HEK293 (cell line): ENCODE measurements at regions not wholly inside any gene's neighbourhood (a gene's known extent, or its start where the extent isn't known, plus 50 kb on each side); places are given as distances from the start of the nearest gene placed in this dataset.

Experiments
- CTCF ChIA-PET: fragments of 350-600 bp; formaldehyde crosslinking; extraction: SDS; loops from one replicate; lab custom pipeline; 2021; ENCODE audit warnings: antibody characterized with exemption; lab: Yijun Ruan, JAX
- POLR2A ChIA-PET: fragments of 300-600 bp; formaldehyde crosslinking; extraction: SDS; loops from one replicate; lab custom pipeline; 2020; ENCODE audit warnings: antibody characterized with exemption, inconsistent platforms; lab: Yijun Ruan, JAX
- H3K27ac ChIP-seq: fragments of 200-500 bp; sonication (Bioruptor generic); 2 replicates; pipeline ENCODE4 v1.5.1; 2014; ENCODE audit warnings: low read depth, low read length, control low read depth, inconsistent platforms; ENCODE audit errors: extremely low read depth
- H3K36me3 ChIP-seq, 2 experiments: fragments of 200-500 bp in 1 of 2; sonication (Bioruptor generic) in 1 of 2; 1 replicate in 1 of 2; 2 replicates in 1 of 2; pipeline ENCODE4 v1.5.1; 2014 to 2017; ENCODE audit warnings: inconsistent platforms in 2 of 2, low read length in 2 of 2; ENCODE audit not compliant: control insufficient read depth in 2 of 2, insufficient read depth in 1 of 2
- H3K4me1 ChIP-seq: fragments of 200-500 bp; sonication (Bioruptor generic); 2 replicates; pipeline ENCODE4 v1.5.1; 2014; ENCODE audit warnings: mild to moderate bottlenecking, low read length, inconsistent platforms; ENCODE audit not compliant: control insufficient read depth, insufficient read depth
- H3K4me3 ChIP-seq: 2 replicates; pipeline ENCODE4 v1.5.1; 2011; ENCODE audit warnings: low read depth, mild to moderate bottlenecking, control low read depth, low read length, moderate library complexity
- H3K9me3 ChIP-seq: fragments of 200-500 bp; sonication (Bioruptor generic); 2 replicates; pipeline ENCODE4 v1.5.1; 2014; ENCODE audit warnings: low read depth, low read length, inconsistent platforms; ENCODE audit not compliant: control insufficient read depth, insufficient read depth
- GLIS2 ChIP-seq: fragments of 450-650 bp; formaldehyde crosslinking; IDR thresholded peaks from 2 replicates; pipeline ENCODE4 v1.5.1; 2016; ENCODE audit warnings: missing biosample characterization, missing genetic modification characterization
- KLF17 ChIP-seq: fragments of 450-650 bp; formaldehyde crosslinking; IDR thresholded peaks from 2 replicates; pipeline ENCODE4 v1.5.1; 2016; ENCODE audit warnings: missing biosample characterization, missing genetic modification characterization
- RBAK ChIP-seq: fragments of 450-650 bp; formaldehyde crosslinking; IDR thresholded peaks from 2 replicates; pipeline ENCODE4 v1.5.1; 2016; ENCODE audit warnings: missing biosample characterization, missing genetic modification characterization
- SCRT1 ChIP-seq: fragments of 450-650 bp; formaldehyde crosslinking; IDR thresholded peaks from 2 replicates; pipeline ENCODE4 v1.5.1; 2016; ENCODE audit warnings: missing biosample characterization, missing genetic modification characterization, borderline replicate concordance
- ZFP41 ChIP-seq: fragments of 450-650 bp; formaldehyde crosslinking; IDR thresholded peaks from 2 replicates; pipeline ENCODE4 v1.5.1; 2016; ENCODE audit warnings: missing biosample characterization, missing genetic modification characterization, borderline replicate concordance
- ZNF10 ChIP-seq: fragments of 450-650 bp; formaldehyde crosslinking; IDR thresholded peaks from 2 replicates; pipeline ENCODE4 v1.5.1; 2017; ENCODE audit warnings: missing biosample characterization, missing genetic modification characterization
- ZNF157 ChIP-seq: fragments of 450-650 bp; formaldehyde crosslinking; IDR thresholded peaks from 2 replicates; pipeline ENCODE4 v1.5.1; 2016; ENCODE audit warnings: missing biosample characterization, missing genetic modification characterization
- ZNF16 ChIP-seq: fragments of 450-650 bp; formaldehyde crosslinking; IDR thresholded peaks from 2 replicates; pipeline ENCODE4 v1.5.1; 2016; ENCODE audit warnings: low read depth, missing biosample characterization, missing genetic modification characterization
- ZNF324 ChIP-seq: fragments of 450-650 bp; formaldehyde crosslinking; IDR thresholded peaks from 2 replicates; pipeline ENCODE4 v1.5.1; 2016; ENCODE audit warnings: missing biosample characterization, missing genetic modification characterization
- ZNF335 ChIP-seq: fragments of 450-650 bp; formaldehyde crosslinking; conservative IDR thresholded peaks from 2 replicates; pipeline ENCODE4 v1.5.1; 2016; ENCODE audit warnings: missing biosample characterization, missing genetic modification characterization
- ZNF341 ChIP-seq: fragments of 450-650 bp; formaldehyde crosslinking; IDR thresholded peaks from 2 replicates; pipeline ENCODE4; 2016; ENCODE audit warnings: low read depth, missing biosample characterization, missing genetic modification characterization
- ZNF350 ChIP-seq: fragments of 450-650 bp; formaldehyde crosslinking; IDR thresholded peaks from 2 replicates; pipeline ENCODE4 v1.5.0; 2017; ENCODE audit warnings: missing biosample characterization, mild to moderate bottlenecking, missing genetic modification characterization
- ZNF366 ChIP-seq: fragments of 450-650 bp; formaldehyde crosslinking; conservative IDR thresholded peaks from 2 replicates; pipeline ENCODE4 v1.5.1; 2016; ENCODE audit warnings: missing biosample characterization, missing genetic modification characterization
- ZNF433 ChIP-seq: fragments of 450-650 bp; formaldehyde crosslinking; IDR thresholded peaks from 2 replicates; pipeline ENCODE4 v1.5.1; 2016; ENCODE audit warnings: missing biosample characterization, missing genetic modification characterization, low read depth
- ZNF621 ChIP-seq: fragments of 450-650 bp; formaldehyde crosslinking; IDR thresholded peaks from 2 replicates; pipeline ENCODE4 v1.5.1; 2017; ENCODE audit warnings: missing biosample characterization, missing genetic modification characterization
- ZNF645 ChIP-seq: fragments of 450-650 bp; formaldehyde crosslinking; IDR thresholded peaks from 2 replicates; pipeline ENCODE4; 2016; ENCODE audit warnings: missing biosample characterization, missing genetic modification characterization
- ZNF660 ChIP-seq: fragments of 450-650 bp; IDR thresholded peaks from 2 replicates; pipeline ENCODE4 v1.5.1; 2018; ENCODE audit warnings: missing biosample characterization, mild to moderate bottlenecking, missing genetic modification characterization
- ZNF664 ChIP-seq: fragments of 450-650 bp; formaldehyde crosslinking; IDR thresholded peaks from 2 replicates; pipeline ENCODE4 v1.5.1; 2016; ENCODE audit warnings: missing biosample characterization, missing genetic modification characterization
- ZNF837 ChIP-seq: fragments of 450-650 bp; formaldehyde crosslinking; IDR thresholded peaks from 2 replicates; pipeline ENCODE4 v1.5.1; 2016; ENCODE audit warnings: missing biosample characterization, missing genetic modification characterization
- TF ChIP-seq, protein P1 (sequence below): fragments of 450-650 bp; IDR thresholded peaks from 2 replicates; pipeline ENCODE4 v1.5.1; 2018; ENCODE audit warnings: missing biosample characterization, missing genetic modification characterization
- TF ChIP-seq, protein P2 (sequence below): fragments of 450-650 bp; formaldehyde crosslinking; IDR thresholded peaks from 2 replicates; pipeline ENCODE4 v1.5.1; 2016; ENCODE audit warnings: missing biosample characterization, missing genetic modification characterization
- TF ChIP-seq, protein P3 (sequence below): fragments of 450-650 bp; formaldehyde crosslinking; IDR thresholded peaks from 2 replicates; pipeline ENCODE4 v1.5.1; 2016; ENCODE audit warnings: missing biosample characterization, missing genetic modification characterization

DNA sequence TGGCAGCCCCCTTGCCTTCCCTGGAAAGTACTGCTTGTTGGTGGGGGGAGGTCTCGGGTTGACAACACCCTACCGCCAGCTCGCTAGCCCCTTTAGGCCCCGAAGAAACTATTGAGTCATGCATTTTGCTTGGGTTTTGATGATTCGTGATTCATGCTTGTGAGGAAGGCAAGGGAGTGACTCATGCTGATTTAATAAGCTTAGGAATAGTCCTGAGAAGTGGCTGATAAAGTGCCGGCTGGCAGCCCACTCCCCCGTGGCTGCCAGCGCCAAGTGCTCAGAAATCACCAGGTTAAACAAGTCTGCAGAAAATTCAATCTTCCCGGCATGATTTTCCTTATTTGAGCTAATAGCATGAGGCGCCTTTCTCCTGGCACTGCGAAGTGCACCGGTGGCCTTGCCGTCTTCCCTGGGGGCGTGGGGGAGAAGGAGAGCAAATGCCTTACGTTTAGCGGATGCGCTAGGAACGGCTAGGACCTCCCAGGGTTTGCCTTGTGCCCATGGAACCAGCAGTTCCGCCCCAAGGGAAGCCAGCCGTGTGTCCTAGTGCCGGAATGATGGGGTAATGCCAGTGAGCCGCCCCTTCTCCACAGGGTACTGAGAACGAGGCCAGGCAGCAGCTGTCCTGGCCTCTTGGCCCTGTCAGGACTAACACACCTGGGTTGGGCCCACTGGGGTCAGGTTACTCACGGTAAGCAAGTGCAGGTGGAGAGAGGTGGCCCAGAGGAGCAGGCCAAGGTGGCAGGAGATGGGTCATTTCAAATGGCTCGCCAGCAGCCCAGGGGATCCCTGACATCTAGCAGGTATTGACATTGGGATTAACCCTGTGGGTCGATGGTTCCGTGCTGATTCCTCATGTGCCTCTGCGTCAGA lies 151.9 kb downstream of the MACROH2A1 start (continued):
- peak; percentile 30; the same call in 1 of the 2 replicates for TF ChIP-seq ZNF366 (tag by site-specific recombination)
- no peak for TF ChIP-seq ZNF157 (tag by site-specific recombination)
- no peak for TF ChIP-seq ZNF350 (tag by site-specific recombination)
- TF ChIP-seq, protein P1, sequence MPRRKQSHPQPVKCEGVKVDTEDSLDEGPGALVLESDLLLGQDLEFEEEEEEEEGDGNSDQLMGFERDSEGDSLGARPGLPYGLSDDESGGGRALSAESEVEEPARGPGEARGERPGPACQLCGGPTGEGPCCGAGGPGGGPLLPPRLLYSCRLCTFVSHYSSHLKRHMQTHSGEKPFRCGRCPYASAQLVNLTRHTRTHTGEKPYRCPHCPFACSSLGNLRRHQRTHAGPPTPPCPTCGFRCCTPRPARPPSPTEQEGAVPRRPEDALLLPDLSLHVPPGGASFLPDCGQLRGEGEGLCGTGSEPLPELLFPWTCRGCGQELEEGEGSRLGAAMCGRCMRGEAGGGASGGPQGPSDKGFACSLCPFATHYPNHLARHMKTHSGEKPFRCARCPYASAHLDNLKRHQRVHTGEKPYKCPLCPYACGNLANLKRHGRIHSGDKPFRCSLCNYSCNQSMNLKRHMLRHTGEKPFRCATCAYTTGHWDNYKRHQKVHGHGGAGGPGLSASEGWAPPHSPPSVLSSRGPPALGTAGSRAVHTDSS (tag by site-specific recombination), result peak; percentile 37; the same call in 1 of the 2 replicates
- peak; percentile 24; the same call in 1 of the 2 replicates for TF ChIP-seq GLIS2 (tag by site-specific recombination)
- TF ChIP-seq ZNF16 (tag by site-specific recombination), result no peak
- no peak for TF ChIP-seq ZNF433 (tag by site-specific recombination)
- peak; percentile 71; the same call in 1 of the 2 replicates for TF ChIP-seq ZNF341 (tag by site-specific recombination)
- TF ChIP-seq ZNF335 (tag by site-specific recombination), result peak; percentile 77
- peak; percentile 40; the same call in 1 of the 2 replicates for TF ChIP-seq ZNF10 (tag by site-specific recombination)
- 0 out of 2 replicates have a peak, but pooled peaks have one; percentile 56 for TF ChIP-seq KLF17
- TF ChIP-seq ZNF324 (tag by site-specific recombination), result peak; percentile 34; the same call in 1 of the 2 replicates
- TF ChIP-seq ZNF660, result peak; percentile 87
- no peak for TF ChIP-seq ZNF621 (tag by site-specific recombination)
- no peak for TF ChIP-seq ZNF664 (tag by site-specific recombination)
- no peak for TF ChIP-seq RBAK (tag by site-specific recombination)
- no peak for TF ChIP-seq ZFP41
- no peak for TF ChIP-seq SCRT1 (tag by site-specific recombination)

DNA sequence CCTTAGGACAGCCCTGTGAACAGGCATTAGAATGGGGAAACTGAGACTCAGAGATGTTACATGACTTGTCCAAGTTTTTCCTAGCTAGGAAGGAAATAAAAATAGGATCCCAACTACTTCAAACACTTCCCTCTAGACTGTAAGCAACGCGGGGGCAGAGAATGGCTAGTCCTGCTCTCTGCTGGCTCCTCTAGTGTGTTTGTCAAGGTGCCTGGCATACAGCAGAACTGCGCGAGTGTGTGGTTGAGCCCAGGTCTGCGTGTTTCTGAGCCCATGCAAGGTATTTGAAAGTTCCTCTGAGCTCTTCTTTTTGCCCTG lies 152.5 kb downstream of the MACROH2A1 start:
- H3K4me1 ChIP-seq, result peaks cover 9% of the 10 kb centered on the region
- ChIA-PET POLR2A (no interaction called here), CTCF (interaction anchor here (0.6 kb wide), 1 partner anchor 329 kb away, joined by 5 read pairs; no protein-coding TSS in a partner anchor)
- no peaks in the 10 kb centered on the region for H3K9me3 ChIP-seq
- H3K4me3 ChIP-seq, result no peak overlapping the region
- H3K36me3 ChIP-seq, result no peaks in the 10 kb centered on the region
- TF ChIP-seq ZNF645 (tag by site-specific recombination) (no peak), ZNF837 (tag by site-specific recombination) (no peak)
- TF ChIP-seq, protein P2, sequence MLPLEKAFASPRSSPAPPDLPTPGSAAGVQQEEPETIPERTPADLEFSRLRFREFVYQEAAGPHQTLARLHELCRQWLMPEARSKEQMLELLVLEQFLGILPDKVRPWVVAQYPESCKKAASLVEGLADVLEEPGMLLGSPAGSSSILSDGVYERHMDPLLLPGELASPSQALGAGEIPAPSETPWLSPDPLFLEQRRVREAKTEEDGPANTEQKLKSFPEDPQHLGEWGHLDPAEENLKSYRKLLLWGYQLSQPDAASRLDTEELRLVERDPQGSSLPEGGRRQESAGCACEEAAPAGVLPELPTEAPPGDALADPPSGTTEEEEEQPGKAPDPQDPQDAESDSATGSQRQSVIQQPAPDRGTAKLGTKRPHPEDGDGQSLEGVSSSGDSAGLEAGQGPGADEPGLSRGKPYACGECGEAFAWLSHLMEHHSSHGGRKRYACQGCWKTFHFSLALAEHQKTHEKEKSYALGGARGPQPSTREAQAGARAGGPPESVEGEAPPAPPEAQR (tag by site-specific recombination), result no peak
- TF ChIP-seq, protein P3, sequence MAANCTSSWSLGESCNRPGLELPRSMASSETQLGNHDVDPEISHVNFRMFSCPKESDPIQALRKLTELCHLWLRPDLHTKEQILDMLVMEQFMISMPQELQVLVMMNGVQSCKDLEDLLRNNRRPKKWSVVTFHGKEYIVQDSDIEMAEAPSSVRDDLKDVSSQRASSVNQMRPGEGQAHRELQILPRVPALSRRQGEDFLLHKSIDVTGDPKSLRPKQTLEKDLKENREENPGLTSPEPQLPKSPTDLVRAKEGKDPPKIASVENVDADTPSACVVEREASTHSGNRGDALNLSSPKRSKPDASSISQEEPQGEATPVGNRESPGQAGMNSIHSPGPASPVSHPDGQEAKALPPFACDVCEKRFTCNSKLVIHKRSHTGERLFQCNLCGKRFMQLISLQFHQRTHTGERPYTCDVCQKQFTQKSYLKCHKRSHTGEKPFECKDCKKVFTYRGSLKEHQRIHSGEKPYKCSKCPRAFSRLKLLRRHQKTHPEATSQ, result no peak
- no peak overlapping the region; the same call in 1 of the 2 replicates for H3K27ac ChIP-seq
